Mucosa of rectum (tissue), 2 donors: ENCODE measurements at regions not wholly inside any gene's neighbourhood (a gene's known extent, or its start where the extent isn't known, plus 50 kb on each side); places are given as distances from the start of the nearest gene placed in this dataset.

Experiments used
- H3K27ac ChIP-seq, 2 donors: one replicate each; pipeline ENCODE4 v1.7.0; 2013; ENCODE audit warnings: inconsistent platforms in 2 of 2, low read depth in 2 of 2, low read length in 2 of 2
- H3K27me3 ChIP-seq, 2 donors: one replicate each; pipeline ENCODE4 v1.7.0; 2013; ENCODE audit warnings: low read length in 2 of 2; ENCODE audit not compliant: control insufficient read depth in 2 of 2, insufficient read depth in 2 of 2
- H3K36me3 ChIP-seq, 2 donors: one replicate each; pipeline ENCODE4 v1.7.0; 2013; ENCODE audit warnings: low read length in 2 of 2; ENCODE audit not compliant: control insufficient read depth in 2 of 2, insufficient read depth in 2 of 2
- H3K4me1 ChIP-seq, 2 donors: one replicate each; pipeline ENCODE4 v1.7.0; 2013; ENCODE audit warnings: low read length in 2 of 2, mild to moderate bottlenecking in 1 of 2; ENCODE audit not compliant: control insufficient read depth in 2 of 2, insufficient read depth in 2 of 2
- H3K4me3 ChIP-seq, 2 donors: one replicate each; pipeline ENCODE4 v1.7.0; 2013; ENCODE audit warnings: low read length in 2 of 2
- H3K9ac ChIP-seq, 2 donors: one replicate each; pipeline ENCODE4 v1.7.0; 2013; ENCODE audit warnings: low read length in 2 of 2, low read depth in 1 of 2, mild to moderate bottlenecking in 1 of 2
- H3K9me3 ChIP-seq, 2 donors: one replicate each; pipeline ENCODE4 v1.7.0; 2013; ENCODE audit warnings: low read length in 2 of 2; ENCODE audit not compliant: control insufficient read depth in 2 of 2
- donor health status: healthy.
- donor health status: Normal muscosa, but diverticular disease.

DNA sequence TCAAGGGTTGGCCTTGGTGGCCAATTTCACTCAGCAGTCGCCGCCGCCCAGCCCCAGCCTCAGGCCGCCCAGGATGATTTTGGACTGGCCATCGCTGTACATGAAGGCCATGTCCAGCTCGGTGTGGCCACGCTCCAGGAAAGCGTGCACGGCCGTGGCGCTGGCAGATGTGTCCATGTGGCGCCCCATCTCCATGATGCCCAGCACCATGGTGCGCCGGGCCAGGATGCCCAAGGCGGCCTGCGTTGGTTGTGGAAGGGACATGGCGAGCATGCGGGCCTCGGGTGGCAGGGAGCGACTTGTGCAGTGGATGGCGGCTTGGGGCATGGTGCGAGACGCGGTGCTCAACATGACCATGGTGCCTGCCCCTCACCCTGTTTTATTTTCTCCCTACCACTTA, 55.4 kb downstream of the ZCCHC12 start:
- Histone ChIP-seq H3K9me3 (no peaks in the 10 kb centered on the region), H3K4me3 (no peak overlapping the region), H3K36me3 (no peaks in the 10 kb centered on the region), H3K27ac (no peak overlapping the region), H3K9ac (no peak overlapping the region), H3K27me3 (no peaks in the 10 kb centered on the region), H3K4me1 (no peaks in the 10 kb centered on the region)

DNA sequence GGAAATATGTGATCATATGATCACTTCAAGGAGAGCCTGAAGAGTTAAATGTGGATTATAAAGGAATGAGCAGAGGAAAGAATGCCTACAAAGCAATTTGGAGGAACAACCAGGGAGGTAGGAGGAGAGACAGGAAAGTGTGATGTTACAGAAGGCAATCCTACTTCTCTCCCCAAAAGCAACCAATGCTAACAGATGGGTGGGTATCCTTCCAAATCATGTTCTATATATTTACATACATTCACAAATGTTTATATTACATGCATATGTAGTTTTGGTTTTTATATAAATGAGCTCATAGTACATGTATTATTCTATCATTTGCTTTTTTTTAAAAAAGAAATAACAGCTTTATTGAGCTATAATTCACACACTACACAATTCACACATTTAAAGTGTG, 56.0 kb downstream of the ZCCHC12 start:
- no peaks in the 10 kb centered on the region for H3K9me3 ChIP-seq
- no peak overlapping the region for H3K27ac ChIP-seq
- H3K9ac ChIP-seq, result no peak overlapping the region
- H3K36me3 ChIP-seq, result no peaks in the 10 kb centered on the region
- H3K4me1 ChIP-seq, result no peaks in the 10 kb centered on the region
- no peaks in the 10 kb centered on the region for H3K27me3 ChIP-seq
- no peak overlapping the region for H3K4me3 ChIP-seq

DNA sequence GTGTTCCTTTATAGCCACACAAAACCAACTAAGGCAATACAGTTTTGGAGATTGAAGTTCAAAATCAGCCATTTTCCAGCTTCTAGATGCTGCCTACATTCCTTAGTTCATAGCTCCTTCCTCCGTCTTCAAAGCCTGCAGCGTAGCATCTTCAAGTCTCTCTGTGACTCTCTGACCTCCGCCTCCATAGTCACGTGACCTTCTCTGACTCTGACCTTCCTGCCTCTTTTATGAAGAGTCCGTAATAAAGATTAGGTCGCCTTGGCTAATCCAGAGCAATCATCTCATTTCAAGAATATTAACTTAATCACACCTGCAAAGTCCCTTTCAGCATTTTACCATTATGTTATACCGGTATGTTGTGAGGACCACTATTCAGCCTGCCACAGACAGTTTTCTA, 60.4 kb downstream of the ZCCHC12 start:
- Histone ChIP-seq H3K27me3 (no peaks in the 10 kb centered on the region), H3K4me3 (no peak overlapping the region), H3K4me1 (no peaks in the 10 kb centered on the region), H3K9me3 (no peaks in the 10 kb centered on the region), H3K27ac (peak overlapping the region in 1 of 2 donors; percentile 66), H3K36me3 (no peaks in the 10 kb centered on the region), H3K9ac (no peak overlapping the region)

DNA sequence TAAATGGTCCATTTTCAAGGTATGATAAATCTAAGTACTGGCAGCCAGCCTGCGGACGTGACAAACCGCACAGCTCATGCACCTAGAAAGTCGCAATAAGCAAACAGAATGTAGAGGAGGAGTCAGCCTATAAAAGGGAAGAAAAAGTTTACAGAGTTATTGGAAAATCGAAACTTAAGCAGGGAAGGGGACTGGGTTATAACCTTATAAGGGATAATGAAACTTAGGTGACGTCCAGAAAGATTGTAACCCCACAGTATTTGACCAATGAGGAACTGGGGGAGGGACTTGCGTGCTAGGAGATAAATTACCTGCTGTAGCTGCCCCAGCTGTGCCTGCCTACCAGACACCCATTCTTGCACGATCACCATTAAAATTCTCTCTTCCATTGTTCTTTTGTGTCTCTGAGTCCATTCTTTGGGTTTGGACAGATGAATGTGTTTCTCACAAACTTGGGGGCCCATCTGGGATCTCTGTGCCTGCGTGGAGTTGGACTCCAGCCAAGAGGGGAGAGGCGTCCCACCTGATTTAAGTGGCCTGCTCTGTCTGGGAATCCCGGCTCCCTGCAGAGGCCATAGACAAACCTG, 61.0 kb downstream of the ZCCHC12 start:
- peak overlapping the region; percentile 7 to 19 for H3K4me3 ChIP-seq
- H3K36me3 ChIP-seq, result no peaks in the 10 kb centered on the region
- H3K27me3 ChIP-seq, result no peaks in the 10 kb centered on the region
- peak overlapping the region in 1 of 2 donors; percentile 66 for H3K27ac ChIP-seq
- peak overlapping the region in 1 of 2 donors; percentile 5 for H3K9ac ChIP-seq
- H3K4me1 ChIP-seq, result no peaks in the 10 kb centered on the region
- no peaks in the 10 kb centered on the region for H3K9me3 ChIP-seq

DNA sequence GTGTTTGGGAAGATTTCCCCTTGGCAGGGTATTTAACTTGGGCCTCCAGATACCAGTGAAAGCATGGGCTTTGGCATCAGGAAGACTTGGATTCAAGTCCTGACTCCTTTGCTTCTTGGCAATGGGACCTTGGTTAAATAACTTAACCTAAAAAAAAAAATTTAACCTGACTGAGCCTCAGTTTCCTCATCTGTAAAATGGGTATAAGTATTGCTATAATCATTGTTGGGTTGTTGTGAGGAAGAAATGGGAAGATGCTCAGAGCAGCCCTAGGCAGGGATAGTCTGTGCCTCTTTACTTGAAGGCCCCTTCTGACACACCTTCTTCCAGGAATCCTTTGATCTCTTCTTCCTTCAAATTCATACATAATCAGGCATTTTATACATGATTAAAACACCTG, 70.3 kb downstream of the ZCCHC12 start:
- Histone ChIP-seq H3K4me1 (peaks cover 0 to 2% of the 10 kb centered on the region in 2 donors), H3K27me3 (no peaks in the 10 kb centered on the region), H3K9me3 (no peaks in the 10 kb centered on the region), H3K4me3 (no peak overlapping the region), H3K36me3 (no peaks in the 10 kb centered on the region), H3K9ac (no peak overlapping the region), H3K27ac (no peak overlapping the region)

DNA sequence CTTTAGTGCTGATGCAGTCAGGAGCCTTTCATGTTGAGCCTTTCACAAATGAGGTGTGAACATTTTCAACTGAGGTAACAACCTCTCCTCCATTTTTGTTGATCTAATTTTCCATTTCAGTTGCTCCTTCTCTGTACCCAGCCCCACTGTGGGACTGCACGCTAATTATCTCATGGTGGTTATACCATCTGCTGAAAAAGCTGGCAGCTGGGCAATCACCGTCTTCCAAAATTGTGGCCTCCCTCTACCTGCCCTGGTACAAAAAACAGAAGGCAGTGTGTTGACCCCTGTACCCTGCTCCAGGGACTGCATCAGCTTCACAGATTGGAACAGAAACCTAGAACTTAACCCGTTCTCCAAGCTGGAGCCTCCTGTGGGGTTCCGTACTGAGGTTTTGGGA, 72.4 kb upstream of the LONRF3 start:
- no peaks in the 10 kb centered on the region for H3K36me3 ChIP-seq
- no peak overlapping the region for H3K27ac ChIP-seq
- H3K9me3 ChIP-seq, result no peaks in the 10 kb centered on the region
- H3K4me1 ChIP-seq, result peaks cover 0 to 3% of the 10 kb centered on the region in 2 donors
- H3K9ac ChIP-seq, result no peak overlapping the region
- H3K27me3 ChIP-seq, result peaks cover 0 to 2% of the 10 kb centered on the region in 2 donors
- no peak overlapping the region for H3K4me3 ChIP-seq

DNA sequence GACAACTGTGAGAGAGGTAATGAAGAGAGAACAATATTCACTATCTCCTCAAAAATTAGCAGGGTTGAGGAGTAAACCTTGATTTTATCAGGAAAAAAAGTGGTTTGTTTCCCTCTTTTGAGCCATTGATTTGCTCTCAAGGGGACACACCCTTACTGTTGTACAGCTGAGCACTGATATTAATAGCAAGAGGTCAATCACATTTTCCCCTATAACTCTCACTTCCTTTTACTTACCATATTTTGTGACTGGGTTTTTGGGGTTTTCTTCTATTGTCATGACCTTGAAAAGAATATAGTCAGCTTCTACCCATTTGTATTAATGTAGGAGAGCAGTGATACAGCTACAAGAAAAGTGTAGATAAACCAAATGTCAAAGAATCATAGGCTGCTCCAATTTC, 70.2 kb upstream of the LONRF3 start:
- Histone ChIP-seq H3K27me3 (peaks cover 0 to 2% of the 10 kb centered on the region in 2 donors), H3K36me3 (no peaks in the 10 kb centered on the region), H3K9ac (no peak overlapping the region), H3K9me3 (no peaks in the 10 kb centered on the region), H3K4me1 (peaks cover 0 to 3% of the 10 kb centered on the region in 2 donors), H3K27ac (no peak overlapping the region), H3K4me3 (no peak overlapping the region)

DNA sequence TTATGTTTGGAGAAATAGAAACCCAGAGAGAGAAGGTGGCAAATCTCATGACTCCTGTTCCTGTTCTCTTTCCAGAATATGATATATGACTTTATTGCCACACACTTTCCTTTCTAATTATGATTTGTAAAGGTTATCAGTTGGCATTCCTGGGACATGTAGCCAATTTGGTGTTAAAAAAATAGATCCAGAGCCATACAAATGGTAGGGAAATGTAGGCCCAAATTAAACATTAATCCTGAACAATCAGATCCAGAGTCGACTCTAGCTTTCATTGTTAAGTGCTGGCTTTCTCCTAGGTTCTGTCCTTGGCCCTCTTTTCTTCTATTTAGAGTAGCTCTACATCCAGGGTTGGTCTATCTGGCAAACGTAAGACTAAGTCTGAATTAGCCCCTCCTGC, 69.8 kb upstream of the LONRF3 start:
- Histone ChIP-seq H3K9me3 (no peaks in the 10 kb centered on the region), H3K4me1 (peaks cover 0 to 3% of the 10 kb centered on the region in 2 donors), H3K4me3 (no peak overlapping the region), H3K36me3 (no peaks in the 10 kb centered on the region), H3K27me3 (peaks cover 0 to 2% of the 10 kb centered on the region in 2 donors), H3K9ac (no peak overlapping the region), H3K27ac (no peak overlapping the region)
